WTC11 (cell line): ENCODE measurements at regions not wholly inside any gene's neighbourhood (a gene's known extent, or its start where the extent isn't known, plus 50 kb on each side); places are given as distances from the start of the nearest gene placed in this dataset.

Source experiments
- TEAD4 ChIP-seq: sonication (generic); formaldehyde crosslinking; IDR thresholded peaks from 2 replicates; pipeline ENCODE4 v1.8.0; 2022; ENCODE audit warnings: mild to moderate bottlenecking, missing genetic modification reagents
- ZBTB43 ChIP-seq: sonication (generic); formaldehyde crosslinking; IDR thresholded peaks from 2 replicates; pipeline ENCODE4 v1.8.1; 2023; ENCODE audit warnings: mild to moderate bottlenecking, missing genetic modification reagents
- TF ChIP-seq, protein P1 (sequence below): fragments of 200-600 bp; IDR thresholded peaks from 2 replicates; pipeline ENCODE4 v1.8.0; 2022; ENCODE audit warnings: antibody characterized with exemption
- TF ChIP-seq, protein P2 (sequence below): sonication (generic); formaldehyde crosslinking; IDR thresholded peaks from 2 replicates; pipeline ENCODE4 v1.8.0; 2023; ENCODE audit warnings: mild to moderate bottlenecking, missing genetic modification reagents

GRCh38 chr4:178137732-178138471 lies 695.7 kb upstream of the AGA start:
- TF ChIP-seq ZBTB43 (no peak), TEAD4 (CRISPR knock-in tag) (no peak)
- TF ChIP-seq, protein P1, sequence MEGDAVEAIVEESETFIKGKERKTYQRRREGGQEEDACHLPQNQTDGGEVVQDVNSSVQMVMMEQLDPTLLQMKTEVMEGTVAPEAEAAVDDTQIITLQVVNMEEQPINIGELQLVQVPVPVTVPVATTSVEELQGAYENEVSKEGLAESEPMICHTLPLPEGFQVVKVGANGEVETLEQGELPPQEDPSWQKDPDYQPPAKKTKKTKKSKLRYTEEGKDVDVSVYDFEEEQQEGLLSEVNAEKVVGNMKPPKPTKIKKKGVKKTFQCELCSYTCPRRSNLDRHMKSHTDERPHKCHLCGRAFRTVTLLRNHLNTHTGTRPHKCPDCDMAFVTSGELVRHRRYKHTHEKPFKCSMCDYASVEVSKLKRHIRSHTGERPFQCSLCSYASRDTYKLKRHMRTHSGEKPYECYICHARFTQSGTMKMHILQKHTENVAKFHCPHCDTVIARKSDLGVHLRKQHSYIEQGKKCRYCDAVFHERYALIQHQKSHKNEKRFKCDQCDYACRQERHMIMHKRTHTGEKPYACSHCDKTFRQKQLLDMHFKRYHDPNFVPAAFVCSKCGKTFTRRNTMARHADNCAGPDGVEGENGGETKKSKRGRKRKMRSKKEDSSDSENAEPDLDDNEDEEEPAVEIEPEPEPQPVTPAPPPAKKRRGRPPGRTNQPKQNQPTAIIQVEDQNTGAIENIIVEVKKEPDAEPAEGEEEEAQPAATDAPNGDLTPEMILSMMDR: no peak
- TF ChIP-seq, protein P2, sequence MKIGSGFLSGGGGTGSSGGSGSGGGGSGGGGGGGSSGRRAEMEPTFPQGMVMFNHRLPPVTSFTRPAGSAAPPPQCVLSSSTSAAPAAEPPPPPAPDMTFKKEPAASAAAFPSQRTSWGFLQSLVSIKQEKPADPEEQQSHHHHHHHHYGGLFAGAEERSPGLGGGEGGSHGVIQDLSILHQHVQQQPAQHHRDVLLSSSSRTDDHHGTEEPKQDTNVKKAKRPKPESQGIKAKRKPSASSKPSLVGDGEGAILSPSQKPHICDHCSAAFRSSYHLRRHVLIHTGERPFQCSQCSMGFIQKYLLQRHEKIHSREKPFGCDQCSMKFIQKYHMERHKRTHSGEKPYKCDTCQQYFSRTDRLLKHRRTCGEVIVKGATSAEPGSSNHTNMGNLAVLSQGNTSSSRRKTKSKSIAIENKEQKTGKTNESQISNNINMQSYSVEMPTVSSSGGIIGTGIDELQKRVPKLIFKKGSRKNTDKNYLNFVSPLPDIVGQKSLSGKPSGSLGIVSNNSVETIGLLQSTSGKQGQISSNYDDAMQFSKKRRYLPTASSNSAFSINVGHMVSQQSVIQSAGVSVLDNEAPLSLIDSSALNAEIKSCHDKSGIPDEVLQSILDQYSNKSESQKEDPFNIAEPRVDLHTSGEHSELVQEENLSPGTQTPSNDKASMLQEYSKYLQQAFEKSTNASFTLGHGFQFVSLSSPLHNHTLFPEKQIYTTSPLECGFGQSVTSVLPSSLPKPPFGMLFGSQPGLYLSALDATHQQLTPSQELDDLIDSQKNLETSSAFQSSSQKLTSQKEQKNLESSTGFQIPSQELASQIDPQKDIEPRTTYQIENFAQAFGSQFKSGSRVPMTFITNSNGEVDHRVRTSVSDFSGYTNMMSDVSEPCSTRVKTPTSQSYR (CRISPR knock-in tag): no peak
